NCI-H2196 (cell line): ENCODE measurements at regions not wholly inside any gene's neighbourhood (a gene's known extent, or its start where the extent isn't known, plus 50 kb on each side); places are given as distances from the start of the nearest gene placed in this dataset.

ENCODE experiments used
- DNase-seq: peaks from one replicate; lab custom pipeline; 2025; ENCODE audit not compliant: unreplicated experiment; lab: John Stamatoyannopoulos, UW

DNA sequence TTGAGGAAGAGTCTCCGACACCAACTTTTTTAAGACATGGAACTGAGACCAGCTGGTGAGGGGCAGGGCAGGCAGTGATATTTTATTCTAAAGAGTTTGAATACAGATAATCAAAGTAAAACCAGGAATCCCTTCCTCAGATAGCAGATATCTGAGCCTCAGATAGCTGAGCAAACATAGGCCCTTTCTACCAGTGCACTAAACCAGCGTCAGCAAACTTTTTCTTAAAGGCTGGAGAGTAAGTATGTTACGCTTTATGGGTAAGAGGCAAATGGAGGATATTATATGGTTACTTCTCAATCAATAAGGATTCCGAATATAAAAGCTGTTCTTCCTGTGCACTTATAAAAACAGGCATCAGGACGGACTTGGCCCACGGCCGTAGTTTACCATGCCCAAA lies 73.9 kb downstream of the WNT5A start:
- no peak for DNase-seq

DNA sequence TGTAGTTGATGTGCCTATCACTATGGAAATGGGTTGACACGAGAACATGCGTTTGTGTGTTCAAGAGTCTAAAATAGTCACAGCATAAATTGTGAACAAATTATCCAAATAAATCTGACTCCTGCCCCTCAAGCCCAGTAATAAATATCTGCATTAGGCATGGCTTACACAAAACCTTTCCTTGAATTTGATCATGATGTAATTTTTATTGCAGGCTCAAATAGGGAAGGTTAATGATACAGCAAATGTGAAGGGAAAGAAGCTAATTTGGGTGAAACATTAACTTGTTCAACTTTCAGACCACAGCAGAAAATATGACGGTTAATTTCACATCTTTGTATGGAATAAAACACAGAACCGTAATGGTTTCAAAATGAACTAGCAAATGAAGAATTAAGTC lies 74.6 kb downstream of the WNT5A start:
- no peak for DNase-seq

DNA sequence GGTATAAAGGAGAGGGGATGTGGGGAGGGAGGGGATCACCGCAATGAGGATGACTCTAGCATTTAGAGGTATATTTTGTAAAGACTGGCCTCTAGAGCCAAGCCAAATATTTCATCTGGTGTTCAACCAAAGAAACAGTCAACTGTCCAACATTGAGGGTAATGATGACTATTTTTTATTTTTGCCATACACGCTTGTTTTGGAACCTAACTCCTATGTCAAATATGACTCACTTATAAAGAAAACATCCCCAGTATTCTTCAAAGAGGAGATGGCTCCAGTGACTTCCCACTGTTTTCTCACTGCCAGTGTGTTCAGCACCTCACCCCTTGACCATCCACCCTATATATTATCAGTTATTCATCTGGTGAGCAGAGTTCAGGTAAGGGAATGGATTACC lies 77.3 kb downstream of the WNT5A start:
- no peak for DNase-seq

DNA sequence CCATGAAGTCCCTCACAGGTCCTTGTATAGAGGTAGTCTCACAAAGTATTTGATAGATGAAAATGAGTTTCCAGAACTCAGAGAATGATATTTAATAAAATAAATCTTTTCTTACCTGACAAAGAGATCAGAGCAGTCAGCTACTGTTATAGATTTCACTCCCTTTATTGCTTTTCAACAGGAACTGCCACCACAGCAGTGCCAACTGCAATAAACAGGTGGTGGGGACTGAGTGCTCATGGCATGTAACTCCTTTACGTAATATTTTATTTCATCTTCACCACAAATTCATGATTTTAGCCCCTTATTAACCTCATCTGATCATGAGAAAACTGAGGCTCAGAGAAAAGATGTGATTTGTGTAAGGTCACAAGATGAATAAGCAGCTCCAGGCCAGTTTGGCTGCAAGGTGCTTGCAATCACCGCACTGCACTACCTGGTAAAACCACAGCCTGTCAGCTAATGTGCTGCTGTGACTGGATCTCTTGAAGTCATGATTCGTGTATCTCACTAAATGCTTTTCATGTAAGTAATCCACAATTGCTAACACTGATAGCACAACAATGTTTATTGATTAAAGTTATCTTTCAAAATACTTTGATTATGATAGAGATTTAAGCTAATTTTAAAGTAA lies 78.8 kb downstream of the WNT5A start:
- DNase-seq, result no peak

DNA sequence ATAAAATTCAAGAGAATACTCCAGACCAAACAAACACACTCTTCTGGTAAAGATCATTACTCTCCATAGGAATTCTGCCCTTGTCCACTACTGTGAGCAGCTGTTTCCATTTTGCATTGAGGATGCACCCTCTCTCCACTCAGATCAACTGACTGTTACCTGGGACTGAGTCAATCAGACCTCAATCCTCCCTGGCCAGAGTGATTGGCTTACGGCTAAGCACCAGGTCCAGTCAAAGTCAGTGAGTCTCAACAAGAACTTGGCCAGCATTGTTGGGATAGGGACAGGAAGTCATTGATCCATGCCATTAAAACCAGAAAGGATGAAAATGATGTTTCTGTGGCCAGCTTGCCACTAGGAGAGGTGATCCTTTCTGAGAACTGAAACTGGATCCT lies 79.7 kb downstream of the WNT5A start:
- DNase-seq, result no peak

DNA sequence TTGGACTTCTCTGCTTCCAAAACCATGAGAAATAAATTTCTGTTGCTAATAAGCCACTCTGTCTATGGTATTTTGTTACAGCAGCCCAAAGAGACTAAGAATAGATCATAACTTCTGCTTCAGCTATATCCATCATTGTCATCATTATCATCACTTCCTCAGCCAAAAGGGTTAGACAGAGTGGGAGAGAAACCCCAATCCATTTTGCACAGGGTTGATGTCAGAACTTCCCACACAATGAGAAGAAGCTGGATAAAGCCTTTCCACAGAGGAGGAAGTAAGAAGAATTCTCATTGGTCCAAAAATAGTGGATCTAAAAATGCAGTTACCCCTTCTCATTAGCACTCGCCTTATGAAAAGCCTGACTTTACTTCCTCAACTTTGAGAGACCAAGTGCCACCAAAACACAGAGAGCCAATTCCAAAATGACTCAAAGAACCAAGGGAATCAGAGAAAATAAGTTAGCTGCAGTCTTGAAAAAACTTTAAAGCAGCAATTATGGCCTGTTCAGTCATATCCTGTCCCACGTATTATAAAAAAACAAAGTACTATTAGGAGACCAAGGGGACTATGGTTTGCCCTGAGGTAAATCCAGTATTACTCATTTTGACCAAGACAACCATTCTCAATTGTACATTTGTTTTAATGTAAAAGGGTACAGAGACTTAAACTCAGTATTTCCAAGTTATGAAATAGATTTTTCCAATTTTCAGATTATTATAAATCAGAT lies 80.2 kb downstream of the WNT5A start:
- no peak for DNase-seq

DNA sequence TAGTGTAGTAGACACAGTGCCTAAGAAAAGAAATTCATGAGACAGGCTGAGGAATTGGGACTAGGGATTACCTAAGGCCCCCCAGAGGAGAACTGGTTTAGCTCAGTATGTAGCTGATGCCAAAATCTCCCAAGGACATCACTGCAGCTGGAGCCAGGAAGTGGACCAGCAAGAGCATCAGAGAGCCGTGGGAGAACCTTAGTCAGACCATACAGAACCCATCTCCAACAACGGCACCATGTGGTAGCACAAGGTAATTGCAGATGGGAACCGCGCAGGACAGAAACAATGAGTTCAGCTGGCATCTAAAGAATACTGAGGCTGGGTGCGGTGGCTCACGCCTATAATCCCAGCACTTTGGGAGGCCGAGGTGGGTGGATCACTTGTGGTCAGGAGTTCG lies 81.7 kb downstream of the WNT5A start:
- no peak for DNase-seq

DNA sequence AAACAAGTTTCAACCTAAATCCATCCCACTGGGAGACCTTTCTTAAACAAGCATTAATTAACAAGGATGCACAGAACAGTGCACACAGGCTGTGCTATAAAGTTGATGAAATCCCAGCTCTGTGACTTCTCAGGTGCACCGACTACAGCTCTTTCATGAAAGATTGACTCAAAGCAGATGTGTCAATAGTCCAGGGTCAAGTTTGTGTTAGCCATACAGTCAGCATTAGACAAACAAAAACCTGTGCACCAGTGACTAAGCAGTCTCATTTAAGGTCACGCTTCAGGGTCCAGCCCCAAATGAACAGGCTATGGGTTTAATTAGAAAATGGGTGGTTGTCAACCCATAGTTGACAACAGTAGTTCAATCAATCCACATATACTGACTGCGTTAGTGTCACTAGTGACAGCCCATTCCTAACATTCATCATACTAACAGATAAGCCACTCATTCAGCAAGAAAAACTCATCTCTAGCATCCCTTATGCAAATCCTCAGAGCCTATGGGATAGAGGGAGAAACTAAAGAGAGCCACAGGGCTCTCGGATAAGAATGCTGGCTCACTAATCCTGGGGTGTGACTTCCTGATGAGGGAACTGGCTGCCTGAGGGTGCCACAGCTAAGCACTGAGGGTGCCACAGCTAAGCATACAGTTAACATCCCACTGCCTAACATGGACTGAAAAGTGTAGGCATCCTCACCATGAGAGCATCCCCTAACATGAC lies 84.1 kb downstream of the WNT5A start:
- no peak for DNase-seq

DNA sequence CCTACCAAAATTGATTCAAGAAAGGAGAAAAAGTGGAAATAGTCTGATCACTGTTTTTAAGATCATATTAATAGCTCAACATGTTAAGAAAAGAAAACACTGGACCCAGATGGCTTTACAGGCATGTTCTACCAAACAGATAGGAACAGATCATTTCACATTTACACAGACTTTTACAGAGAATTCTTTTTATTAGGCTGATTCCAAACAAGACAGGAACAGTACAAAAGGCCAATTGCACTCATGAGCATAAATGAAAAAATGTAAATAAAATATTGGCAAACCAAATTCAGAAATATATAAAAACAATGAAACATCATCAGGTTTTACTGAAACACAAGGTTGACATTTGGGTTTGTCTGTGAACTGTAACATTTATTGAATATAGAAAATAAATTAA lies 106.5 kb downstream of the WNT5A start:
- no peak for DNase-seq

DNA sequence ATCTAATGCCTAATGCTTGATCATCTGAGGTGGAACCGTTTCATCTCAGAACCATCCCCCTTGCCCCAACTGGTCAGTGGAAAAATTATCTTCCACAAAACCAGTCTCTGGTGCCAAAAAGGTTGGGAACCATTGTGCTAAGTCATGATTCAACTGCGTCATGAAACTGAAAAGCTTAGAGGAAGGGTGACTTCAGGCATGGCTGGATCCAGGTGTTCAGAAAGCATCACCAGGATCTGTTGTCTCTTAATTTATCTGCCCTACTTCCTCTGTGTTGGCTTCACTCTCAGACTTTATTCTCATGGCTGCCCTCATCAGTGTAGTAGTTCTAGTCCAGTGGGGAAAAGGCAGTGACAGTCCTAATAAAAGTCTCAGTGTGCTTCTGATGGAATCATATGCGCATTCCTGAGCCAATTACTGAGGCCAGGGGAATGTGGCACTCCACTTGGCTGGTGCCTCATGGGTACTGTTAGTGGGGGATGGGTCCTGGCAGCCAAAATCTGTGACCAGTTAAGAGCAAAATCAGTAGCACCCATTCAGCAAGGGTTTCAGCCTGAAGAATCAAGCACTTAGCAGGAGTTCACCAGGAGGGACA lies 110.3 kb downstream of the WNT5A start:
- DNase-seq, result no peak

DNA sequence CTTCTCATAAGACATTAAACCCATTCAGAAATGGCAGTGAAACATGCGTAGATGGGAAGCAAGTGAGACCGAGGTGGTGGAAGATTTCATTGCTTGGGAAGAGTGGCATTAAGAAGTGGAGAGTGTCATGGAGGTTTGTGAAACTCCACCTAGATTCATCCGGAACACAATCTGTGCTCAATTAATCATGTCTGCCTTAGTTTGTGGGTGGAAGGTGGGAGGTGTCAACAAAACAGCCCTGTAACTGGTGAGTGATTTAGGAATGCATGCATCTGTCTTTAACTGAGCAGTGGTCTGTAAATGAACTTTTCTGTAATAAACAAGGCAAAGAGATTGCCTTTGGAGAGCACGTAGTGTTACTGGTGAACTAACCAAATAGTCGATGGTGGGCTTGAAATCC lies 113.7 kb downstream of the WNT5A start:
- no peak for DNase-seq

DNA sequence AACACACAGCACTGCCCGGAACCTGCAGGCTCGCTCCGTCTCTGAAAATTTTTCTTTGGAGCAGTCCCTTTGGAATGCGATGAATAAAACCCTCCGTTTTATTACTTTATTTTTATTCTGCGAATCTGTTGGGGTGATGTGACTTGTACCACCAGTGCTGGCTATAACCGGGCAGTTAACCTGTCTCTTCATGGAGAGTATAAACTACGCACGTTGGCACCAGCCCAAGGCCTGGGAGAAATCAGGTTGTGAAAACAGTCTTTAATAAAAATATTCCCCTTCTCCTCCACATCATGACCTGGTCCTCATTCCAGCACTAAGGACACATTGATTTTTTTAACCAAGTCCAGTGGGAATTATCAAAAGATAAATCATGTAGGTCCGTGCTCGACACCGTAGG lies 116.8 kb downstream of the WNT5A start:
- DNase-seq, result no peak

DNA sequence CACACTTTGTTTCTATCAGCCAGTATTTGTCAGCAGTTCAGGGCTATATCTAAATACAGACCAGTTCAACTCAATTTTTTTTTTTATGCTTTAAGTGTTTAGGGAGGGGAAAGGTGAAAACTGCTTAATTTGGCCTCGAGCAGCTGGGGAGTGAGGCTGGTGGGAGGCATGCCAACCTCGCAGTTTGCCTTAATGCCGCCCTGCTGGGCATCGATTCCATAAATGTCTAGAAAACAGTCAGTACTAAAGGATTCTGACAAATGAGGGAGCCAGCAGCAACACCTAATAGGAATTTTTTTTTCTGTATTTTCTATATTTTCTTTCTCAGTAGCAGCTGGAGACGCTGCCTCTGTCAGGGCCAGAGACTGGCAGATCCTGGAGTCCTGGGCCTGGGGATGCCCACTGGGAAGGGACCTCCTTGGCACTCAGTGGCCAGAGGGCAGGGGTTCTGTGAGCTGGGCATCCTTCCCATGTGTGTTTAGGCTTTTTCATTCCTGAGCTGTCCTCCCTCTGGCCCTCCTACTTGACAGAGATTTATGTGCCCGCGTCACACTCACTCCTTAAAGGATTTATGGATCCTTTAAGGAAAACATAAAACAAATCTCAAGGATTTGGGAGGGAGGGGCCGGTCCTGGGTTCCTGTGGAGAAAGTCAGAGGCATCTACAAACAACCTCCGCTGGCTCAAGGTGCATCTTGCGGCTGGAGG lies 117.8 kb downstream of the WNT5A start:
- no peak for DNase-seq

DNA sequence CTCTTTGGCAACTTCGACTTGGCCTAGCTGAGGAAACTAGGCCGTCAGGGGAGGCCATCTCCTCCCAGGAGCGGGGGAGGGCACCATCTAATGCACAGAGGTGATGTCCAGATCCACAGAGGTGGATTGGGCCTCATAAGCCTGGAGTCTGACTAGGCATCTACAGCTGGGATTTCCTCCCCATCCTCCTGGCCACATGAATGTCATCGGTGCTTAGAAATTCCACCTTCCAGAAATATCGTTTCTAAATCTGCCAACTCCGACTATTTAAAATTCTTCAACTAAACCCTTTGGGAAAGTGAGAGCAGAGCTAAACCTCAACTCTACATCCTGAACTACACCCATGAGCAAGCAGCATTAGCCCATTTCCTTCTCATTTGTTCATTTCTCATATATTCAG lies 118.7 kb downstream of the WNT5A start:
- no peak for DNase-seq

DNA sequence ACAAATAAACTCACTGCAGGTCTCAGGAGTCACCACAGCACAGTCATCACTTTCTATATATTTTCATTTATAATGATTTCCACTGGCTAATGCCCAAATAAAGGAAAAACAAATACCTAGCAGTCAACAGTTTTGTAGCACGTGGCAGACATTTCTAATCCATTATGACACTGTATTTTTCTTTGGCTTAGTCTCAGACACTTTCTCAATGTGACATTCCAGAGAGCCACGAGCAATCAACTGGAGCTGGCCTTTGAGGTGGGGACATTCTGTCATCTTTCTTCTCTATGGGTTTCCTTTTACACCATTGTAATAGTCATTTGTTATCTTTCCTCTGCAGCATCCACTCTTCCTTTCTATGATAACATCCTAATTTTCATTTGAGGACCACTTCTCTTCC lies 119.7 kb downstream of the WNT5A start:
- no peak for DNase-seq

DNA sequence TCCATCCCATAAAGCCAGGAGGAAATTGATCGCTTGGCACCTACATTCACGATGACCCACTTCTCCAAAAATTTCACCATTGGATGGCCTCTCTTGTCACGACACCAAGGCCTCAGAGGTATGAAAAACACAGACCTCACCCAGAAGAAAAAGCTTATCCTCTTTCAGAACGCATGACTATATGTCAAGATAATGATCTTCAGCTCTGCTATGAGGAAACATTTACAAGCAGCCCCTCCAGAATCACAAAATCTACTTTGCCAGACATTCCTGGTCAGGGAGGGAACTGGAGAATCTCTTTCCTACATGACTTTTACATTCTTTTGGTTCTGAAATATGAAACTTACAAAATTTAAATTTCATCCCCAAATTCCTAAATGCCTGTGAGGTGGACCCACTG lies 122.7 kb downstream of the WNT5A start:
- no peak for DNase-seq

DNA sequence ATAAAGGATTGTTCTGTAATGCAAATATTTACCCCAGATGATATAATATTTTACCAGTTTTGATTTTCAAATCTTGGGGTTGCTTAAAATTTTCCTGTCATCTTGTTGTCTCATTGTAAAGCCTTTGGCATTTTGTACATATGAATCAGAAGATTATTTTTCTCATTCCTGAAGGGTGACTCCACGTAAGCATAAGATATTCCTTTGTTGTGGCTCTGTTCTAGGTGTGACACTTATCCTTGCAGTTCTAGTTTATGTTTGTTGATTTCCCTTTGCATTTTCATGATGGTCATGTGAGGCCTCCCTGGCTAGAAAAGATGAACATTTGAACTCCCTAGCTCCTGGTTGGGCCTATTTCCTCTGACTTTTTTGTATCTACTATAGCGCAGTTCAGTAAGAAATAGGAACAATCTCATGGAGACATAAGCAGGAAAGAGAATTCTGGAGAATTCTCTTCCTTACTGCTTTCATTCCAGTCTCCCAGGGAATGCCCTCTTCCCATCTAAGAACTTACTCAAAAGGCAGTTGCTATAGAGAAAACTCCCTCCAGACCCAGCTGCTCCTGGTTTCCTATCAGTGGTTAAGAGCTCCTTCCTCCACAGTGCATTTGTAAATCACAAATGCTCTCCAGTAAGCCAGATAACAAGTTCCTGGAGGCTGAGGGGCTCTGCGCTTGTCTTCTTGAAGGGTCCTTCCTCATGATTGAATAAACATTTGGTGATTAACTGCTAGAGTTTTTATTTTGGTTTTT lies 124.7 kb downstream of the WNT5A start:
- DNase-seq, result no peak

DNA sequence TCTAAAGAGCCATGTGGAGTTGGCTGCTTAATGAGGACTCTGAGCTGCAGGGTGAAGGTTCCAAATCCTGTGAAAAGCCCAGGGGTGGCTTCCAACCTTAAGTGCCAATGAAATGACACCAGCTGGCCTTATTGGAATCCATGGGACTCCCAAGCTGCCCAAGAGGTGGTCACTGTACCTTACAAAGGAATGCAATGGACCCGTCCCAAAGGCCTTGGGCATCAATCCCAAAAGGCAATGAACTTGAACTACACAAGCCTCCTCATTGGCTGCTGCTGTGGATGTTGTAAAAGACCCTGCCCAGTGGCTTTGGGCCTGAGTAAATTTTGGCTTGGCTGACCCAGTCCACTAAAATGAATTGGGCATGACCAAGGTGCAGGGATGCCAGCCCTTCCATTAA lies 129.3 kb downstream of the WNT5A start:
- DNase-seq, result no peak

DNA sequence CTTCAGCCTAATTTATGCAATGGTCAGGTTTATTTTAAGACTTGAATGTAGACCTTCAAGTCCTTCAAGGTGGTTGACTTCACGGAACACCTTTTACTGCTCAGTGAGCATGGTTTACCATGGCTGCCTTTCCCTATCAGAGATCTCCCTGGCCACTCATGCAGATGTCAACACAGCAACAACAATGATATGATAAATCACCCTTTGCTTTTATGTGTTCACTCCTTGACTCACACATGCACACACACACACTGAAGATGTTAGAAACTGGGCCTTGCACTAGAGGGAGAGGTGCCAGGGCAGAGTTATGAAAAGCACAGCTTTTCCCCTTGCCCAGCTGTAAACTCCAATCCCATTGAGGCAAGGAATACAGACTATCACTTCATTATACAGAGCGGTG lies 134.4 kb downstream of the WNT5A start:
- no peak for DNase-seq

DNA sequence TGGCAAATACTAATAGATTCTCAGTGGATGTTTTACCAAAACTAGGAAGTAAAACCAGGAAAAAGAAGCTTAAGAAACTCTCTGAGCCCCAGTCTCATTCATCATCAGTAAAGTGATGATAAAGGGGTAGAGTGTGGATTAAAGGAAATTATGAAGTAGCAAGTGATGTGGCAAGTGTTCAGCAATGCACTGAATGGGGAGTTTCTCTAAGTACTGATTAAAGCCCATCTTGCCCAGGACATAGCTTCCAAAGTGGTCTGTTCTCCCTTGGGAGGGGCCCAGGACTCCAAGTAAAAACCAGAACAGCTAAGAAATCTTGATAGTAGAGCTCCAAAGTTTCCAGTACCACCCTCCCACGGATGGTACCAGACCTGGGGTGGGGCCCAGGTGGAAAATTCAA lies 137.3 kb downstream of the WNT5A start:
- no peak for DNase-seq
